SK-N-SH treated with all-trans-retinoic acid at 6 μM for 48 hours (cell line): ENCODE measurements at regions not wholly inside any gene's neighbourhood (a gene's known extent, or its start where the extent isn't known, plus 50 kb on each side); places are given as distances from the start of the nearest gene placed in this dataset.
A peak's percentile ranks its signal among the peaks of the same experiment; 100 is the strongest.

Experiments
- ATAC-seq: fragments of 200-7000 bp; cut with Tn5 transposase; 3 replicates; pipeline ENCODE4 v1.9.1; 2020; ENCODE audit warnings: mild to moderate bottlenecking, moderate library complexity
- ARNTL ChIP-seq: fragments of 450-650 bp; formaldehyde crosslinking; IDR thresholded peaks from 2 replicates; pipeline ENCODE4 v1.5.0; 2020; ENCODE audit warnings: low read depth, mild to moderate bottlenecking, moderate library complexity, borderline replicate concordance
- BACH2 ChIP-seq: fragments of 250-450 bp; sonication (Bioruptor Pico); IDR thresholded peaks from 2 replicates; pipeline ENCODE4 v1.9.0; 2021; ENCODE audit warnings: mild to moderate bottlenecking, borderline replicate concordance
- CSDC2 ChIP-seq: fragments of 250-450 bp; sonication (Bioruptor Pico); IDR thresholded peaks from 2 replicates; pipeline ENCODE4 v1.5.0; 2020; ENCODE audit warnings: mild to moderate bottlenecking, moderate library complexity
- ESRRG ChIP-seq: fragments of 250-450 bp; sonication (Bioruptor Pico); IDR thresholded peaks from 2 replicates; pipeline ENCODE4 v1.6.1; 2021; ENCODE audit warnings: mild to moderate bottlenecking
- GLIS3 ChIP-seq: fragments of 250-450 bp; sonication (Bioruptor Pico); IDR thresholded peaks from 2 replicates; pipeline ENCODE4 v1.5.0; 2020; ENCODE audit warnings: mild to moderate bottlenecking, moderate library complexity
- ISL1 ChIP-seq: fragments of 250-450 bp; sonication (Bioruptor Pico); IDR thresholded peaks from 2 replicates; pipeline ENCODE4 v2.1.2; 2022; ENCODE audit warnings: mild to moderate bottlenecking, moderate library complexity
- OSR1 ChIP-seq: fragments of 250-450 bp; sonication (Bioruptor Pico); IDR thresholded peaks from 2 replicates; pipeline ENCODE4 v1.8.0; 2022; ENCODE audit warnings: moderate library complexity, mild to moderate bottlenecking, inconsistent platforms
- PPARA ChIP-seq: fragments of 250-450 bp; sonication (Bioruptor Pico); IDR thresholded peaks from 2 replicates; pipeline ENCODE4 v1.5.0; 2020; ENCODE audit warnings: mild to moderate bottlenecking, borderline replicate concordance
- RARB ChIP-seq: fragments of 250-450 bp; sonication (Bioruptor Pico); IDR thresholded peaks from 2 replicates; pipeline ENCODE4 v1.8.0; 2021; ENCODE audit warnings: mild to moderate bottlenecking, moderate library complexity
- SNAI2 ChIP-seq: fragments of 250-450 bp; sonication (Bioruptor Pico); IDR thresholded peaks from 2 replicates; pipeline ENCODE4 v1.5.0; 2020; ENCODE audit warnings: mild to moderate bottlenecking, moderate library complexity
- TCF4 ChIP-seq: fragments of 250-450 bp; sonication (Bioruptor Pico); IDR thresholded peaks from 2 replicates; pipeline ENCODE4 v1.8.0; 2021; ENCODE audit warnings: mild to moderate bottlenecking, moderate library complexity, borderline replicate concordance
- TOX ChIP-seq: fragments of 250-450 bp; sonication (Bioruptor Pico); IDR thresholded peaks from 2 replicates; pipeline ENCODE4 v1.8.0; 2021; ENCODE audit warnings: mild to moderate bottlenecking, moderate library complexity, borderline replicate concordance
- ZC3H10 ChIP-seq: fragments of 250-450 bp; sonication (Bioruptor Pico); IDR thresholded peaks from 2 replicates; pipeline ENCODE4 v1.5.1; 2021; ENCODE audit warnings: mild to moderate bottlenecking, moderate library complexity
- ZFP3 ChIP-seq: fragments of 250-450 bp; sonication (Bioruptor Pico); IDR thresholded peaks from 2 replicates; pipeline ENCODE4 v1.5.0; 2020; ENCODE audit warnings: mild to moderate bottlenecking, moderate library complexity
- ZFP30 ChIP-seq: fragments of 450-650 bp; formaldehyde crosslinking; IDR thresholded peaks from 2 replicates; pipeline ENCODE4 v1.5.0; 2022; ENCODE audit warnings: mild to moderate bottlenecking, moderate library complexity
- ZNF565 ChIP-seq: fragments of 450-650 bp; formaldehyde crosslinking; conservative IDR thresholded peaks from 2 replicates; pipeline ENCODE4 v1.5.0; 2020; ENCODE audit warnings: low read depth, mild to moderate bottlenecking, moderate library complexity
- ZNF70 ChIP-seq: fragments of 450-650 bp; formaldehyde crosslinking; IDR thresholded peaks from 2 replicates; pipeline ENCODE4 v1.5.0; 2020; ENCODE audit warnings: mild to moderate bottlenecking, moderate library complexity
- ZNF8 ChIP-seq: fragments of 450-650 bp; formaldehyde crosslinking; IDR thresholded peaks from 2 replicates; pipeline ENCODE4 v1.5.0; 2020; ENCODE audit warnings: mild to moderate bottlenecking, moderate library complexity
- TF ChIP-seq, protein P1 (sequence below): fragments of 250-450 bp; sonication (Bioruptor Pico); IDR thresholded peaks from 2 replicates; pipeline ENCODE4 v1.5.1; 2020; ENCODE audit warnings: low read depth, mild to moderate bottlenecking, moderate library complexity
- TF ChIP-seq, protein P2 (sequence below): fragments of 250-450 bp; sonication (Bioruptor Pico); IDR thresholded peaks from 2 replicates; pipeline ENCODE4 v1.8.0; 2021; ENCODE audit warnings: low read depth, mild to moderate bottlenecking, moderate library complexity, borderline replicate concordance
- TF ChIP-seq, protein P3 (sequence below): fragments of 250-450 bp; sonication (Bioruptor Pico); IDR thresholded peaks from 2 replicates; pipeline ENCODE4 v1.8.0; 2020; ENCODE audit warnings: mild to moderate bottlenecking, moderate library complexity, borderline replicate concordance
- TF ChIP-seq, protein P4 (sequence below): fragments of 250-450 bp; sonication (Bioruptor Pico); IDR thresholded peaks from 2 replicates; pipeline ENCODE4 v1.5.1; 2021; ENCODE audit warnings: mild to moderate bottlenecking, moderate library complexity

DNA sequence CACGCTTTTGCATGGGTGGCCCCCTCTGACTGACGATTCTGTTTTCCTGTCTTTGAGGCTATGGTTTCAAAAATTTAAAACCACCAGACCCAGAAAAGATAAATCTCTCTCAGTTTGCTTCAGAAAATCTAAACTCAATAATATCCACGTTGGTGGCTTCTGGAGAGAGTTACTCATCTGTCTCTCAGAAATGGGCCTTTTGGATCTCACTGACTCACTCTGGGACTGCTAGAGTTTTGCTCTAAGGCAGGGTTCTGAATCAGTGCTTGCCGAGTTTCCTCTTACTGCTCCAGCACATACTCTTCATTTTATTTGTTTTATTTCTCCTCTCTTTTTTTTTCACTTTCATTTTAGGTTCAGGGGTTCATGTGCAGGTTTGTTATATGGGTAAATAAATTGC, 305.7 kb downstream of the BLID start:
- TF ChIP-seq BACH2 (CRISPR knock-in tag) (no peak), RARB (CRISPR knock-in tag) (no peak), OSR1 (no peak), TCF4 (CRISPR knock-in tag) (no peak), ZNF565 (CRISPR knock-in tag) (no peak), CSDC2 (CRISPR knock-in tag) (no peak), ZC3H10 (CRISPR knock-in tag) (no peak), GLIS3 (CRISPR knock-in tag) (no peak), ISL1 (CRISPR knock-in tag) (no peak)
- TF ChIP-seq, protein P1, sequence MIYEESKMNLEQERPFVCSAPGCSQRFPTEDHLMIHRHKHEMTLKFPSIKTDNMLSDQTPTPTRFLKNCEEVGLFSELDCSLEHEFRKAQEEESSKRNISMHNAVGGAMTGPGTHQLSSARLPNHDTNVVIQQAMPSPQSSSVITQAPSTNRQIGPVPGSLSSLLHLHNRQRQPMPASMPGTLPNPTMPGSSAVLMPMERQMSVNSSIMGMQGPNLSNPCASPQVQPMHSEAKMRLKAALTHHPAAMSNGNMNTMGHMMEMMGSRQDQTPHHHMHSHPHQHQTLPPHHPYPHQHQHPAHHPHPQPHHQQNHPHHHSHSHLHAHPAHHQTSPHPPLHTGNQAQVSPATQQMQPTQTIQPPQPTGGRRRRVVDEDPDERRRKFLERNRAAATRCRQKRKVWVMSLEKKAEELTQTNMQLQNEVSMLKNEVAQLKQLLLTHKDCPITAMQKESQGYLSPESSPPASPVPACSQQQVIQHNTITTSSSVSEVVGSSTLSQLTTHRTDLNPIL (CRISPR knock-in tag): no peak
- TF ChIP-seq, all 23 proteins: peak for 0
- peak; percentile 79 for ATAC-seq

DNA sequence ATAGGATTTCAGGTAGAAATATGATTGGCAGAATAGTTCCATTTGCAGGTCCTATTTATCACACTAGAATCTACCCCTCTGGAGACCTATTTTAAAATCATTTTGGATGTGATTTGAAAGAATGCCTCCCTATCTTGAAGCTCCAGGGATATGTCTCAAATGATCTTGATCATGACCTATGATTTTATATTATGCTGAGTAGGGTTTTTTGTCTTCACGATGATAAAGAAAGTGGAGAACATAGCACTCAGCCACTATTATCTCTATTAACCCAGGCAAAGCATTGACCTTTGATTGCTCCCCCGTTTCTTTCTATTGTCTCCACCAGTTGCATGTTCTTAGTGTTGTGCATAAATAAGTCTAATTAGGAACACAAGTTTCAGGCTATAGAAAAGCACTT, 307.9 kb downstream of the BLID start:
- ATAC-seq: no peak
- TF ChIP-seq ARNTL (CRISPR knock-in tag) (no peak), OSR1 (no peak)
- TF ChIP-seq, protein P2, sequence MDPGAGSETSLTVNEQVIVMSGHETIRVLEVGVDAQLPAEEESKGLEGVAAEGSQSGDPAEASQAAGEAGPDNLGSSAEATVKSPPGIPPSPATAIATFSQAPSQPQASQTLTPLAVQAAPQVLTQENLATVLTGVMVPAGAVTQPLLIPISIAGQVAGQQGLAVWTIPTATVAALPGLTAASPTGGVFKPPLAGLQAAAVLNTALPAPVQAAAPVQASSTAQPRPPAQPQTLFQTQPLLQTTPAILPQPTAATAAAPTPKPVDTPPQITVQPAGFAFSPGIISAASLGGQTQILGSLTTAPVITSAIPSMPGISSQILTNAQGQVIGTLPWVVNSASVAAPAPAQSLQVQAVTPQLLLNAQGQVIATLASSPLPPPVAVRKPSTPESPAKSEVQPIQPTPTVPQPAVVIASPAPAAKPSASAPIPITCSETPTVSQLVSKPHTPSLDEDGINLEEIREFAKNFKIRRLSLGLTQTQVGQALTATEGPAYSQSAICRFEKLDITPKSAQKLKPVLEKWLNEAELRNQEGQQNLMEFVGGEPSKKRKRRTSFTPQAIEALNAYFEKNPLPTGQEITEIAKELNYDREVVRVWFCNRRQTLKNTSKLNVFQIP (CRISPR knock-in tag): no peak

DNA sequence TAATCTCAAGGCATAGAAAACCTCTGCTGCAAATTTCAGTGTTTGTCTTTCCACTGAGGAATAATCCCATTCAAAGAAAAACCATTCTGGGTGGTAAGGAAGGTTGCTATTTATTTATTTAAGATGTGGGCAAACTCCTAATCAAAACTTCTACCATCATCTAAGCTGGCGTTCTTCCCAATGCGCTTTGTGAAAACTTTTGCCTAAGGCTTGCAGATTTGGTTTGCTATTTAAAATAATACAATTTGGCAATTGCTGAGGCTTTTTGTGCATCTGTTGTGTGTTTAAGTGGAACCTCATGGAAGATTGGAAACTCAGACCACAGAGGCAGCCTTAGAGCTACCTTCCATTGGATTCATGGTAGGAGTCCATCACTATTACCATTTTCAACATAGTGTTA, 309.0 kb downstream of the BLID start:
- TF ChIP-seq RARB (CRISPR knock-in tag) (no peak), GLIS3 (CRISPR knock-in tag) (no peak), OSR1 (no peak)
- TF ChIP-seq, protein P3, sequence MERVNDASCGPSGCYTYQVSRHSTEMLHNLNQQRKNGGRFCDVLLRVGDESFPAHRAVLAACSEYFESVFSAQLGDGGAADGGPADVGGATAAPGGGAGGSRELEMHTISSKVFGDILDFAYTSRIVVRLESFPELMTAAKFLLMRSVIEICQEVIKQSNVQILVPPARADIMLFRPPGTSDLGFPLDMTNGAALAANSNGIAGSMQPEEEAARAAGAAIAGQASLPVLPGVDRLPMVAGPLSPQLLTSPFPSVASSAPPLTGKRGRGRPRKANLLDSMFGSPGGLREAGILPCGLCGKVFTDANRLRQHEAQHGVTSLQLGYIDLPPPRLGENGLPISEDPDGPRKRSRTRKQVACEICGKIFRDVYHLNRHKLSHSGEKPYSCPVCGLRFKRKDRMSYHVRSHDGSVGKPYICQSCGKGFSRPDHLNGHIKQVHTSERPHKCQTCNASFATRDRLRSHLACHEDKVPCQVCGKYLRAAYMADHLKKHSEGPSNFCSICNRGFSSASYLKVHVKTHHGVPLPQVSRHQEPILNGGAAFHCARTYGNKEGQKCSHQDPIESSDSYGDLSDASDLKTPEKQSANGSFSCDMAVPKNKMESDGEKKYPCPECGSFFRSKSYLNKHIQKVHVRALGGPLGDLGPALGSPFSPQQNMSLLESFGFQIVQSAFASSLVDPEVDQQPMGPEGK (CRISPR knock-in tag): no peak
- TF ChIP-seq, all 23 proteins: peak for 0
- no peak for ATAC-seq

DNA sequence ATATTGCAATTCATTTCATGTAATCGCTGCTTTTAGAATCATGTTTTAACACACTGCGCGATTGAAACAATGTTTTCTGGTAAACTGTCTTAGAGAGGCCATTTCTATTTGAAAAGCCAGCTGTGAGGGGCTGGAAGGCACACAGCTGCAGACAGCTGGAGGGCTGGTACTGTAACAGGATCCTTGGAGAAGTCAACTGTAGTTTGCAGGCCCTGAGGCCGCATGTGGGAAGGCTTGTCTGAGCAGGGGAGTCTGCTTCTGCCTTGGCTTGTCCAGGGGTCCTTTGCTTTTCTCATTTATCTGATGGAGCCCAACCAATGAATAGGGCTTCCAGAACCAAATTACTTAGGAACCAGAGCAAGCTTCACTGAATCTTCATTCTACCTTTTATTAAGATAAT, 313.5 kb downstream of the BLID start:
- no peak for ATAC-seq
- no peak for TF ChIP-seq ESRRG (CRISPR knock-in tag)
- TF ChIP-seq ZFP30 (CRISPR knock-in tag): no peak
- no peak for TF ChIP-seq TCF4 (CRISPR knock-in tag)
- TF ChIP-seq, protein P1 (CRISPR knock-in tag): no peak
- no peak for TF ChIP-seq OSR1
- no peak for TF ChIP-seq ARNTL (CRISPR knock-in tag)
- TF ChIP-seq ZNF8 (CRISPR knock-in tag): no peak
- TF ChIP-seq ZNF565 (CRISPR knock-in tag): no peak
- TF ChIP-seq SNAI2 (CRISPR knock-in tag): no peak
- TF ChIP-seq GLIS3 (CRISPR knock-in tag): no peak
- TF ChIP-seq TOX (CRISPR knock-in tag): no peak
- TF ChIP-seq, protein P2 (CRISPR knock-in tag): no peak
- TF ChIP-seq, protein P4, sequence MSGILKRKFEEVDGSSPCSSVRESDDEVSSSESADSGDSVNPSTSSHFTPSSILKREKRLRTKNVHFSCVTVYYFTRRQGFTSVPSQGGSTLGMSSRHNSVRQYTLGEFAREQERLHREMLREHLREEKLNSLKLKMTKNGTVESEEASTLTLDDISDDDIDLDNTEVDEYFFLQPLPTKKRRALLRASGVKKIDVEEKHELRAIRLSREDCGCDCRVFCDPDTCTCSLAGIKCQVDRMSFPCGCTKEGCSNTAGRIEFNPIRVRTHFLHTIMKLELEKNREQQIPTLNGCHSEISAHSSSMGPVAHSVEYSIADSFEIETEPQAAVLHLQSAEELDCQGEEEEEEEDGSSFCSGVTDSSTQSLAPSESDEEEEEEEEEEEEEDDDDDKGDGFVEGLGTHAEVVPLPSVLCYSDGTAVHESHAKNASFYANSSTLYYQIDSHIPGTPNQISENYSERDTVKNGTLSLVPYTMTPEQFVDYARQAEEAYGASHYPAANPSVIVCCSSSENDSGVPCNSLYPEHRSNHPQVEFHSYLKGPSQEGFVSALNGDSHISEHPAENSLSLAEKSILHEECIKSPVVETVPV (CRISPR knock-in tag): no peak
- TF ChIP-seq ZFP3 (CRISPR knock-in tag): no peak
- TF ChIP-seq ZNF70: no peak
- no peak for TF ChIP-seq PPARA (CRISPR knock-in tag)
